GM12878 (cell line): ENCODE measurements at regions not wholly inside any gene's neighbourhood (a gene's known extent, or its start where the extent isn't known, plus 50 kb on each side); places are given as distances from the start of the nearest gene placed in this dataset.

Experiments used
- ATAC-seq: fragments of 200-7000 bp; cut with Tn5 transposase; 3 replicates; pipeline ENCODE4 v1.9.1; 2020; ENCODE audit warnings: mild to moderate bottlenecking, moderate library complexity
- BruUV-seq: library from RNA; stranded (reverse); fragments of 400-500 nt; replicated peaks from 2 replicates; lab custom pipeline; 2021; lab: Mats Ljungman, UMichigan
- CTCF ChIA-PET: fragments of 300-600 bp; sonication (Branson Sonifier 250); formaldehyde crosslinking; extraction: SDS; loops from one replicate; lab custom pipeline; 2021; ENCODE audit warnings: inconsistent platforms; lab: Yijun Ruan, JAX
- POLR2A ChIA-PET: fragments of 350-600 bp; formaldehyde crosslinking; extraction: SDS; loops from one replicate; lab custom pipeline; 2021; ENCODE audit warnings: inconsistent platforms; lab: Charles Lee
- RAD21 ChIA-PET: fragments of 300-600 bp; sonication (Branson Sonifier 250); formaldehyde crosslinking; loops from one replicate; lab custom pipeline; 2023; ENCODE audit warnings: antibody characterized with exemption; ENCODE audit not compliant: unreplicated experiment; lab: Charles Lee
- SMC1A ChIA-PET: fragments of 300-600 bp; sonication (Branson Sonifier 250); formaldehyde crosslinking; loops from one replicate; lab custom pipeline; 2023; ENCODE audit not compliant: unreplicated experiment, uncharacterized antibody; lab: Charles Lee
- DNase-seq: peaks from one replicate; pipeline ENCODE4 v3.0.0-alpha.2; 2011; ENCODE audit warnings: low read depth, low spot score
- FAIRE-seq: peaks from 3 replicates; lab custom pipeline; 2011; peaks lifted over from hg19 to GRCh38; lab: Jason Lieb, UNC
- H2AFZ ChIP-seq: 2 replicates; pipeline ENCODE4 v1.6.0; 2011; ENCODE audit warnings: low read depth, low read length, control low read depth; ENCODE audit not compliant: control insufficient read depth
- H3K27ac ChIP-seq: 2 replicates; pipeline ENCODE4 v1.5.1; 2011; ENCODE audit warnings: control low read depth; ENCODE audit not compliant: control insufficient read depth, insufficient read depth
- H3K27me3 ChIP-seq, 2 experiments: replicated peaks in 1 of 2; 2 replicates each; pipeline versions ENCODE4 v1.6.0 to v1.6.1; 2011; ENCODE audit warnings: low read length in 1 of 2; ENCODE audit not compliant: control insufficient read depth in 2 of 2, insufficient read depth in 2 of 2
- H3K36me3 ChIP-seq, 2 experiments: 2 replicates each; pipeline ENCODE4 v1.5.1; 2011; ENCODE audit warnings: low read length in 1 of 2; ENCODE audit not compliant: control insufficient read depth in 2 of 2, insufficient read depth in 2 of 2
- H3K4me1 ChIP-seq: 2 replicates; pipeline ENCODE4 v1.6.1; 2011; ENCODE audit warnings: mild to moderate bottlenecking, low read length, moderate library complexity, mixed read lengths; ENCODE audit not compliant: control insufficient read depth, insufficient read depth
- H3K4me2 ChIP-seq: 2 replicates; pipeline ENCODE4 v1.6.0; 2011; ENCODE audit warnings: control low read depth; ENCODE audit not compliant: control insufficient read depth, insufficient read depth
- H3K4me3 ChIP-seq: fragments of 200-600 bp; sonication (generic); 2 replicates; pipeline ENCODE4 v1.5.1; 2016
- H3K79me2 ChIP-seq: 2 replicates; pipeline ENCODE4 v1.6.0; 2011; ENCODE audit warnings: low read length; ENCODE audit not compliant: control insufficient read depth, insufficient read depth
- H3K9ac ChIP-seq: 2 replicates; pipeline ENCODE4 v1.8.0; 2011; ENCODE audit warnings: low read length, control low read depth, mixed read lengths; ENCODE audit not compliant: control insufficient read depth, insufficient read depth
- H3K9me3 ChIP-seq: replicated peaks from 3 replicates; pipeline ENCODE4 v1.5.1; 2011; ENCODE audit warnings: mild to moderate bottlenecking, low read length; ENCODE audit not compliant: control insufficient read depth, insufficient read depth
- H4K20me1 ChIP-seq: 2 replicates; pipeline ENCODE4 v1.6.0; 2011; ENCODE audit not compliant: control insufficient read depth, insufficient read depth
- CBX5 ChIP-seq: sonication (generic); IDR thresholded peaks from 2 replicates; pipeline ENCODE4 v1.6.1; 2016; ENCODE audit warnings: low read depth, moderate library complexity, mild to moderate bottlenecking, inconsistent platforms
- CEBPZ ChIP-seq: fragments of 150-350 bp; IDR thresholded peaks from 2 replicates; pipeline ENCODE4 v1.6.1; 2016; ENCODE audit warnings: low read depth, low read length
- CHD4 ChIP-seq: fragments of 200-600 bp; sonication (generic); IDR thresholded peaks from 2 replicates; pipeline ENCODE4 v1.6.1; 2016; ENCODE audit warnings: mild to moderate bottlenecking
- ELK1 ChIP-seq: IDR thresholded peaks from 2 replicates; pipeline ENCODE4 v1.6.1; 2012; ENCODE audit warnings: low read depth, low read length, improper control_type of control experiment
- FOXK2 ChIP-seq: fragments of 450-650 bp; IDR thresholded peaks from 2 replicates; pipeline ENCODE4 v1.6.1; 2017; ENCODE audit warnings: mild to moderate bottlenecking, moderate library complexity
- HDGF ChIP-seq: fragments of 450-650 bp; IDR thresholded peaks from 2 replicates; pipeline ENCODE4 v1.6.1; 2016; ENCODE audit warnings: antibody characterized with exemption
- NR2C2 ChIP-seq: IDR thresholded peaks from 2 replicates; pipeline ENCODE4 v1.6.1; 2011; ENCODE audit warnings: borderline replicate concordance, low read depth; ENCODE audit not compliant: control insufficient read depth, insufficient read length
- NR2F1 ChIP-seq: fragments of 450-650 bp; conservative IDR thresholded peaks from 2 replicates; pipeline ENCODE4 v1.6.1; 2017; ENCODE audit warnings: mild to moderate bottlenecking
- PAX8 ChIP-seq: fragments of 450-650 bp; IDR thresholded peaks from 2 replicates; pipeline ENCODE4 v1.6.1; 2017; ENCODE audit warnings: mild to moderate bottlenecking, moderate library complexity
- RELA ChIP-seq: fragments of 450-650 bp; IDR thresholded peaks from 2 replicates; pipeline ENCODE4 v1.8.0; 2014; ENCODE audit warnings: borderline replicate concordance; ENCODE audit not compliant: partially characterized antibody
- STAT1 ChIP-seq: fragments of 450-650 bp; conservative IDR thresholded peaks from 2 replicates; pipeline ENCODE4 v1.6.1; 2014; ENCODE audit warnings: antibody characterized with exemption, mild to moderate bottlenecking
- SUPT20H ChIP-seq: IDR thresholded peaks from 2 replicates; pipeline ENCODE4 v1.6.1; 2011; ENCODE audit warnings: low read depth, mild to moderate bottlenecking, low read length, moderate library complexity, borderline replicate concordance; ENCODE audit not compliant: control insufficient read depth
- TARDBP ChIP-seq: IDR thresholded peaks from 2 replicates; pipeline ENCODE4 v1.6.1; 2016; ENCODE audit warnings: borderline replicate concordance
- ZNF24 ChIP-seq: fragments of 450-650 bp; IDR thresholded peaks from 2 replicates; pipeline ENCODE4 v1.6.1; 2017; ENCODE audit warnings: antibody characterized with exemption, mild to moderate bottlenecking
- ZNF592 ChIP-seq: fragments of 450-650 bp; IDR thresholded peaks from 2 replicates; pipeline ENCODE4 v1.6.1; 2017; ENCODE audit warnings: mild to moderate bottlenecking, moderate library complexity
- WGBS: methylation state at CpG from one replicate; pipeline ENCODE4 v1.1.6; 2016; ENCODE audit warnings: low lambda C conversion rate; ENCODE audit not compliant: insufficient replicate concordance, insufficient coverage; ENCODE audit errors: missing lambda C conversion rate; 5-methylcytosine and 5-hydroxymethylcytosine counted together
- in situ Hi-C: fragments of 300-500 bp; cut with MboI; formaldehyde crosslinking; loops from 9 replicates; pipeline ENCODE4 v1.14.3; 2018; ENCODE audit warnings: mixed read lengths
- intact Hi-C: fragments of 100-400 bp; cut with micrococcal nuclease; formaldehyde crosslinking; loops from one replicate; pipeline ENCODE4 v1.14.2; 2022; ENCODE audit not compliant: unreplicated experiment

- no peak for TF ChIP-seq CEBPZ
- TF ChIP-seq STAT1, result no peak
- TF ChIP-seq SUPT20H, result no peak
Observed at GRCh38 chr2:164015328-164016123, 279.7 kb upstream of the FIGN start (continued).

GRCh38 chr2:164014791-164015190 is 279.0 kb upstream of the FIGN start:
- H3K4me2 ChIP-seq, result peak overlapping the region; percentile 87
- intact Hi-C loops (loop anchor here (10.0 kb wide), 1 partner anchor 740 kb away; no protein-coding TSS in a partner anchor), in situ Hi-C loops (no loop called here)
- H3K9ac ChIP-seq, result no peak overlapping the region
- H3K9me3 ChIP-seq, result no peaks in the 10 kb centered on the region
- no peaks in the 10 kb centered on the region for H3K79me2 ChIP-seq
- no peaks in the 10 kb centered on the region; a peak in 1 of 4 replicates for H3K27me3 ChIP-seq
- DNase-seq (no peak), FAIRE-seq (no peak), ATAC-seq (no peak)
- 42% methylated on average over 1 of the region's 1 CpG for WGBS
- ChIA-PET CTCF (interaction anchor here (0.6 to 1.3 kb wide), 6 partner anchors 10 to 614 kb away, joined by 3 to 4 read pairs (median 3); no protein-coding TSS in a partner anchor), SMC1A (interaction anchor here (0.9 to 1.5 kb wide), 7 partner anchors 9 to 46 kb away, joined by 3 to 5 read pairs (median 4); no protein-coding TSS in a partner anchor), RAD21 (no interaction called here), POLR2A (no interaction called here)
- H3K4me1 ChIP-seq, result peaks cover 3% of the 10 kb centered on the region; the same call in 1 of the 2 replicates
- no TSS peak for BruUV-seq
- H2AFZ ChIP-seq, result no peak overlapping the region
- no peak overlapping the region for H3K27ac ChIP-seq
- no peaks in the 10 kb centered on the region for H3K36me3 ChIP-seq
- H3K4me3 ChIP-seq, result no peak overlapping the region
- no peaks in the 10 kb centered on the region for H4K20me1 ChIP-seq
- TF ChIP-seq PAX8, result no peak
- TF ChIP-seq NR2C2, result no peak
- TF ChIP-seq HDGF, result no peak
- TF ChIP-seq RELA, result no peak
- no peak for TF ChIP-seq ELK1
- TF ChIP-seq CBX5, result no peak
- no peak for TF ChIP-seq FOXK2
- no peak for TF ChIP-seq ZNF24
- TF ChIP-seq ZNF592, result no peak
- no peak for TF ChIP-seq CHD4
- TF ChIP-seq TARDBP, result no peak
- TF ChIP-seq NR2F1, result no peak
